HG02840 (cell line): ENCODE measurements at regions not wholly inside any gene's neighbourhood (a gene's known extent, or its start where the extent isn't known, plus 50 kb on each side); places are given as distances from the start of the nearest gene placed in this dataset.
"Not testable (repeated sequence)": the region's sequence is repeated elsewhere in the genome, so short reads cannot be mapped to it uniquely, and the experiment has no call there.

Experiments
- ATAC-seq: cut with Tn5 transposase; IDR thresholded peaks from one replicate; pipeline ENCODE4 v1.9.1; 2021; ENCODE audit warnings: mild to moderate bottlenecking, moderate library complexity, moderate number of reproducible peaks; ENCODE audit not compliant: unreplicated experiment, low FRiP score

DNA sequence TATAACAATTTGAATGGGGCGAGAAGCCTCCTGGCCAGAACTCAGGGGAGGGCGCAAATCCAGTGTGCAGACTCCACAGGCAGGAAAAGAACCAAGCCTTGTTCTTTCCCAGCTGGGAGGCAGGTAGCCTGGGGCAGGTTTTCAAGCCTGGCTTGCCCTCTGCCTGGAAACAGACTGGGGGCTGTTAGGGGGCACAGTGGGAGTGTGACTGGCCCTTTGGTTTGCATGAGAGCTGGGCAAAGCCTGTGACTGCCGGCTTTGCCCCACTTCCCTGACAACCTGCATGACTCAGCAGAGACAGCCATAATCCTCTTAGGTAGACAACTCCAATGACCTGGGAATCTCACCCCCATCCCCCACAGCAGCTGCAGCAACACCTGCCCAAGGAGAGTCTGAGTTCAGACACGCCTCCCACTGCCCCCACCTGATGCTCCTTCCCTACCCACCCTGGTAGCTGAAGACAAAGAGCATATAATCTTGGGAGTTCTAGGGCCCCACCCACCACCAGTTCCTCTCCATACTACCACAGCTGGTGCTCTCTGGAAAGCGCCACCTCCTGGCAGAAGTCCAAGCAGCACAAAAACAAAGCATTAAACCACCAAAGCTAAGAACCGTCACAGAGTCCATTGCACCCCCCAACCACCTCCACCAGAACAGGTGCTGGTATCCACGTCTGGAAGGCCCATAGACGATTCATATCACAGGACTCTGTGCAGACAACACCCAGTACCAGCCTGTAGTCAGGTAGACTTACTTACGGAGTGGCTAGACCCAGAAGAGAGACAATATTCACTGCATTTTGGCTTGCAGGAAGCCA, 402.5 kb downstream of the STK39 start:
- ATAC-seq = no peak

DNA sequence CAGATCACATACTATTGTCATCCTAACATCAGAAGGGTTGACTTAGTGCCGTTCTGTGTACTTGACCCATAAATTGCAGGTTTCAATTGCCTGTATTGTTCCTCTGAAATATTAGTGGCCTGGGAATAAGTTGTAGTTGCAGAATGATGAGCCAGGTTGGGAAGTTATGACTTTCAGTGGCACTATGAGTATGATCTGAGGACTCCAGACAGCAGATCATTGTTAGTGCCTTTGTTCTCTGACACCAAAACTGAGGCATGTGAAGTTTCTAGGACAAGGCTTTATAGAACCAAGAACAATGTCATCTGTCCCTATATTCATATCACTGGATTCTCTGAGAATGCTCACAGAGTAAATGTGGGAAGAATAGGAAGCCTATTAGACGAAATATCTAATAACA, 403.7 kb downstream of the STK39 start:
- no peak for ATAC-seq

DNA sequence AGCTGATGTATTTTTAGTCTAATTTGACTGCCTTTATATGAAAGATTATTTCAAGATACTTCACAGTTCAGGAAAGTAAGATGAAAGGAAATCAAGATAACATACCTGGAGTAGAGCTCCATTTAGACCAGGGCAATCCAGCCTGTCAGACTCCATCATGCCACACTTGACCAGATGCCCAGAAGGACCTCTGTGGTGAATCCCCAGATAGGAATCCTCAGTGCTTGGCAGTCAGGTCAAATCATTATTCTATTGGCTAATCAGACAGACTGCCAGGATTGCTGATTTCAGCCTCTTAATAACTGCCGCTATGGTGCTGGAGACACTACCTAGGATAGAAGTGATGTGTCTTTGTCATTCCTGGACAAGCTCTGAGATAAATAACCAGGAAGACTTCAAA, 404.2 kb downstream of the STK39 start:
- no peak for ATAC-seq

DNA sequence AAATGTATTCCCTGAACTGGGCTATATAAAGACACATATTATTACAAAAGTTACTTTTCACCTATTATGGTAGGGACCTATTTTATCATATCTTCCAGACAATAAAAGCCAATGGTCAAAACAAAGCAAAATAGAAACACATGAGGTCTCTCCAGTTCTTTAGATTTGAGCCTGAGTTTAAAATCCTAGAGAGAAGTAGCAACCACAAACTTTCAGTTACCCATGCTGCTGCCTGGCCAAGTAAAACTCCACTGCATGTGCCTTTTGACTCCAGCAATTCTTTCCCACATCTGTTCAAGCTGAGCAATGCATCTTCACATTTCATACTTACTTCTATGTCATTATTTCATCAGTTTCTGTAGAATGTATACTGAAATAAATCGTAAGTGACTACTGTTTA, 405.3 kb downstream of the STK39 start:
- no peak for ATAC-seq

DNA sequence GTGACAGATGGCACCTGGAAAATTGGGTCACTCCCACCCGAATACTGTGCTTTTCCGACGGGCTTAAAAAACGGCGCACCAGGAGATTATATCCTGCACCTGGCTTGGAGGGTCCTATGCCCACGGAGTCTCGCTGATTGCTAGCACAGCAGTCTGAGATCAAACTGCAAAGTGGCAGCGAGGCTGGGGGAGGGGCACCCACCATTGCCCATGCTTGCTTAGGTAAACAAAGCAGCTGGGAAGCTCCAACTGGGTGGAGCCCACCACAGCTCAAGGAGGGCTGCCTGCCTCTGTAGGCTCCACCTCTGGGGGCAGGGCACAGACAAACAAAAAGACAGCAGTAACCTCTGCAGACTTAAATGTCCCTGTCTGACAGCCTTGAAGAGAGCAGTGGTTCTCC, 412.1 kb downstream of the STK39 start:
- not testable (repeated sequence) for ATAC-seq

DNA sequence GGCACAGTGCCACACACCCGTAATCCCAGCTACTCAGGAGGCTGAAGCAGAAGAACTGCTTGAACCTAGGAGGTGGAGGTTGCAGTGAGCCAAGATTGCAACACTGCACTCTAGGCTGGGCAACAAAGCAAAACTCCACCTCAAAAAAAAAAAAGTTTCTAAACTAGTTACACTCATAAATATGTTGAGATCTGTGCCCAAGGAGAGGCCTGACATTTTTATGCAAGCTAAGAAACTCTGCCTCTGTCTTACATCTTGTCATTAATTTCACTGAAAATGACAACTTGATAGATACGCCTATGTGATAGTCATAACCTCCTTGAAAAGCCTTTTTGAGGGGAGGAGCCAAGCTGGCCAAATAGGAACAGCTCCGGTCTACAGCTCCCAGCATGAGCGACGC, 412.7 kb downstream of the STK39 start:
- ATAC-seq = no peak

DNA sequence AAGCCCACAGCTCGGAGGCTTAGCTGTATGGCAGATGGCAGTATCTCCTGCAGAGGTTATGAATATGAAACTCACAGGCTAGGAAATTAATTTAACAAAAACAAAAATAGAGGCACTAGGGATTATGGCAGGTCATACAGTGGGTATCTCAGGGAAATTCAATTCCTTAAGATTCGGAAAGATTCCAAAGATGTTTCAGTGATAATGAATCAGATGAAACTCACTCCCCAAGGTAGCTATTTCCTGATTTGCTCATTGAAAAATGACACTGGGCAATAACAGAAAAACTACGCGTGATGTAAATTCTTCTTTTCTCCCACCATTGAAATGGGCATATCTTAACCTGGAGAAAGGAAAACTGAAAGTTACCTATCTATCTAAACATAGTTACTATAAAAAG, 414.1 kb downstream of the STK39 start:
- ATAC-seq = no peak

DNA sequence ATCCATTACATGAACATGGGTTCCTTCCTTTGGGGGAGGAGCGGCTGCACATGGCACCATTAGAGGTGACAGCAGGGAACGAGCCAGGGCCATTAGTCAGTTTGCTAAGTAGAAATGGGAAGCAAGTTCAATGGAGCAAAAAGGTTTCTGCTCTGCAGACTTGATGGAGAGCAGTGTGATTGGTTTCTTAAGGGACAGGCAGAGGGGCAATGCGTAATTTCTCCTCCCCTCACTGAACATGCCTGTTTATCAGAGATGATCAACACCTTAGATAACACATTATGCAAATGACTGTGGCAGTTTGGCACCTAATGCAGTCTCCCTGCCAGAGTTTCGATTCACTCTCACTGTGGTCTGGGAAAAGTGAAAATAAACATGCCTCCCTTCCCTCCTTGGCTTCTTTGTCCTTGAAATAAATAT, 414.5 kb downstream of the STK39 start:
- ATAC-seq = no peak

DNA sequence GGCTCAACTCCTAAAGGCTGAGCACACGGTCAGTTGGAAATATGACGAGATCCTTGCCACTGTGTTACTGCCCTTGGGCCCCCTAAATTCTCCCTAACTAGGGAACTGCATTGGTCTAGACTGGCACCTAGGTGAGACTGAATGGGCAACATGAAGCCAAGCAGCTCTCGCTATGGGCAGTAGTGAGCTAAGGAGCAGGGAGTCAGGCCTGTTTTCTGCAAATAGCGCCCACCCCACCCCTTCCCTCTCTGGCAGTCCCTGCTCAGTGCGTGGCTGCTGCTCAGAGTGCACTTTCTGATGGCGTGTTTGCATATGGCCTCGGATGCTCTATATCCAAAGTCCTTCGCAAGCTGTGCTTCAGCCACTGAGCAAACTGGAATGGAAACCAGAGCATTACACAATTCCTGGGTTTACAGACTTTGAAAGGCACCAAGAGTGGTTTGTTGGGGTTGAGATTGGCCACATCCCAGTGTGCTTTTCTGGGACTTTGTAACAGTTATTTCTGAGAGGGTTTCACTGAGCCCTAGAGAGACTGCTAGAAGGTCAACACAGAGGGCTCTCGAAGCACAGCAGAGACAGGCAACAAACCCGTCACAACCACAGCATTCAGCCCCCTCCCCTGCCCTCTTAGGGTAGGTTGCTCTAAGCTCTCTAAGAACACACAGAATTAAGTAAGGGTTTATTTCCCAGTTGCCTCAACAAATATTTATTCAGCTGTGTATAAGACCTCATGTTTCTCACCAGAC, 419.9 kb downstream of the STK39 start:
- no peak for ATAC-seq

DNA sequence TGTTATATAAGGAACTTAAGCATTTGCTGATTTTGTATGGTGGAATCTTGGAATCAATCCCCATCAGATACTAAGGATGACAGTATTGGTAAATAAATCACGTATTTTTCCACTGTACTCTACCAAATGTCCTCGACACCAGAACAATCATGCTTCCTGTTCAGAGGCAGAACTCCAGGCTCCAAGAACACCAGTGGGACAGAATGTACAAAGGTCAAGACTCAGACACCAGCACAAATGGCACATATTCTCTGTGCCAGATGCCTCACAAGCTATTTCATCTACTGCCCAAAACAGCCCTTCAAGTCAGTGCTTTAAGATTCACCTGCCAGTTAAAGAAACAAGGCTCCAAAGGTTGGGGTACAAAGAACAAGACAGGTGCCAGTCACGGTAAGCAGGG, 420.5 kb downstream of the STK39 start:
- no peak for ATAC-seq

DNA sequence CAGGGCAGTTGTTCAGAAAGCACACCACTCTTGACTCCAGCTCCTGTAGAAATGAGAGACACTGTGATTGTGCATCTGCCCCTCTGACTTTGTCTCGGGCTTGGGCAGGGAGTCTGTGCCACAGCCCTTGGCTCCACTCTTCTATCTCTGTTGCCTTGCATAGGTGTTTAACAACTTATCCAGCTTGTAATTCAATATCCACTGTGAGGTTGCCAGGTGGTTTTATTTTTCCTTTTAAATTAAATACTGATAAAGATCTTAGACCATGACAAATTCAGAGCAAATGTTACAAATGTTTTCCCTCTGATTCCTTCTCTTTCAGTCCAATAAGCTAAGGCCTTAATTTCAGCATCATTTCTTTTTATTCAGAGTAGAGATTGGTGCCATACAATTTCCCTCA, 421.7 kb downstream of the STK39 start:
- no peak for ATAC-seq

DNA sequence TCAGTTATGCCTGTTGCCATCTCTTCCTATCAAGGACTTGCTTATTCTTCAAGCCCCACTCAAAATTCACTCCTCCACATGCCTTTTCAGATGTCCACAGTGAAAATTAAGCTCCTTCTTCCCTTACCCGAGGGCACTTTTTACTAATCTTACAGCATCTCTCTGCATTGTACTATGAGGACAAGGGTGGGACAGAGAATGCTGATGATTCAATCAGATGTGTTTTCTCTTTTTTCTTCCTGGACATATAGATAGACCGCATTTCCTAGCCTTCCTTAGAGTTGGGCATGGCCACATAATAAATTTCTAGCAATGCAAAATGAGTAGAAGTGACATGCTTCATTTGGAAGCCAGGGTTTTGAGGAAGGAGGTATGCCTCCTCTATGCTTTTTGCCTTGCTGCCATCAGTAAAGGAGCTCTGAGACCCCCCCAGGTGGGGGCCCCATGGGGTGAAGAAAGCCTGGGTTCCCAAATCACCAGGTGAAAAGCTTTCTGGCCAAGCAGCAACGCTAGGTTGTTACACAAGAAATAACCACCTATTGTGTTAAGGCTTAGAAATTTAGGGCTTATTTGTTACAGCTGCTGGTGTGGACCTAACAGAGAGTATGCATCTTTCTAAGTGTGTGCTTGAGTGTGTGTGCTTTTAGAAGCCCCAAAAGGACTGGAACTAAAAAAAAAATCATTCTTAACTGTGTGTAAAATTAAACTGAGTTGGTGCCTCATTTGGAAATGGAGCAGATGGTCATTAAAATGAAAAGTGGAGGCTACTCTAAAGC, 424.5 kb downstream of the STK39 start:
- no peak for ATAC-seq

DNA sequence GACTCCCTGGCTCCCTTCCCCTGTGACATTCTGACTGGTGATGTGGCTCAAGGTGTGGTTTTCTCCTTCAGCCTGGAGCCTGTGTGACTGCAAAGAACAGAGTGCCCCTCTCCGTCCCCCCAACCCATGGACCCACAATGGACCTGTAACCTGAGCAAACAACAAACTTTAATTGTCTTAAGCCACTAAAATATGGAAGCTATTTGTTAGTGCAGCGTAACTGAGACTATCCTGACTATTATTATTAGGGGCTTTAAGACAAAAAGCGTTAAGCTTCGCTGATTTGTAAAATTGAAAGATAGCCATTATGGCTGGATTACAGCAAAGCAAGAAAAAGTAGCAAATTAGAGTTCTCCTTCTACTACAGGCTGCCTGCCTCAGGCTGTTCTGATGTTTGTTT, 426.9 kb downstream of the STK39 start:
- no peak for ATAC-seq

DNA sequence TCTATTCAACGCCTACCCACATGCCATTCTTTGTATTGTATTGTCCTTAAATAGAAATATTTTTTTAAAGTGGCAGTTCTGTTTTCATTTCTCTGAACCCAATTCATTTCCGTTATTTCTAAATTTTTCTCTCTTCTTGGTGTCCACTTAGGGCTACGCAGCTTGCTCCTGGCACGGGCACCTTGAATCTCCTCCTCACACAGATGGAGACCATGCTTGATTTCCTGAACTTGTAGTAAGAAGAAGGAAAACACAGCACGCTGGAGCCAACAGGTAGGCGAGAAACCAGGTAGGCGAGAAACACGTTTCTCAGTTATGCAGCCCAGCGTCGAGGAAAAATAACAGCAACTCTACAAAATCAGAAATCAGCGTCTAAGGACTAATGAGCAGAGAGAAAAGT, 428.9 kb downstream of the STK39 start:
- ATAC-seq = no peak

DNA sequence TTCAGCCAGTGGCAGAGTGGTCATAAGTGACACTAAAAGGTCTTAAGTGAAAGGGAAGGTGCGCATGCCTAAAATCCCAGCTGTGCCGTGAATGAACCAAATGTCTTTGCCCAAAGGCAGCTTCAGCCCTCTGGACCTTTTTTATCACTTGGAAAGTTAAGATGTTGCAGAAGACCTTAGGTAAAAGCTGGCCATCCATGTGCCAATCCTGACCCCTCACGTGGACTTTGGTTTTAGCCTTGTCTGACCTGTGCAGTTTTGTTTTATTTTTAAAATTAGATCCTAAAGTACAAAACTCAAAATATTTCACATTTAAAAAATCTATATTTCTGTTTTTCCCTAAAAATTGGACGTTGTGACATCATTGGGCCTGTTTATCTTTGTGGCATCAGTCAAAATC, 429.5 kb downstream of the STK39 start:
- no peak for ATAC-seq

DNA sequence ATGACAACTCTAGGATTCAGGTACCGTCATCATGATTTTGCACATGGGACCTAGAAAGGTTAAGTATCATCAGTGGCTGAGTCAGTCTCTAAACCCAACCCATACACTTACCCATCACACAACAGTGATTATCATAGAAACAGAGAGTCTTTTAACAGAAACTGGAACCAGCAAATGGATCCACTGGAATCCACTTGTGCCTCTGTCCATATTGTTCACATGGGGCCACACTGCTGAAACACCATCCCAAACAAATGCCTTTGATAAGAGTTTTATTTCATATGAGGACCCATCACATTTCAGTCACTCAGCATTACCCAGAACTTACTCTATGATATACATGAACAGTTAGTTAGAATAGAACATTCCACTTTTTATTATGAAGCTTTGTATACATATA, 430.0 kb downstream of the STK39 start:
- no peak for ATAC-seq

DNA sequence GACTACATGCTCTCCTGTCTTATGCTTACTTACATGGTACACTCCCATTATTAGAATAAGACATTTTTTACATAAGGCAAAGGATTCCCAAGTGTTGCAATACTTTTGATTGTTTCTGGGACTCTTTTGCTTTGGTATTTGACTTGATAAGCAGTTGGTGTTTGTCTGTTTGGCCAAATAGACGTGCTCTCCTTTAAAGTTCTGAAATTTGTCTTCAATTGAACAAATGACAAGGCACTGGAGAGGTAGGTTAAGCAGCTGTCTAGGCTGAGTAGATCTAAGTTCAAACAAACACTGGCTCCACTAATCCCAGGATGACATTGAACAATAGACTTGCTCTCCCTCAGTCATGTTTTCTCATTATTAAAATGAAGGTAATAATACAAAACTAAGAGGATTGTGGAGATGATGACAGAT, 430.5 kb downstream of the STK39 start:
- no peak for ATAC-seq

DNA sequence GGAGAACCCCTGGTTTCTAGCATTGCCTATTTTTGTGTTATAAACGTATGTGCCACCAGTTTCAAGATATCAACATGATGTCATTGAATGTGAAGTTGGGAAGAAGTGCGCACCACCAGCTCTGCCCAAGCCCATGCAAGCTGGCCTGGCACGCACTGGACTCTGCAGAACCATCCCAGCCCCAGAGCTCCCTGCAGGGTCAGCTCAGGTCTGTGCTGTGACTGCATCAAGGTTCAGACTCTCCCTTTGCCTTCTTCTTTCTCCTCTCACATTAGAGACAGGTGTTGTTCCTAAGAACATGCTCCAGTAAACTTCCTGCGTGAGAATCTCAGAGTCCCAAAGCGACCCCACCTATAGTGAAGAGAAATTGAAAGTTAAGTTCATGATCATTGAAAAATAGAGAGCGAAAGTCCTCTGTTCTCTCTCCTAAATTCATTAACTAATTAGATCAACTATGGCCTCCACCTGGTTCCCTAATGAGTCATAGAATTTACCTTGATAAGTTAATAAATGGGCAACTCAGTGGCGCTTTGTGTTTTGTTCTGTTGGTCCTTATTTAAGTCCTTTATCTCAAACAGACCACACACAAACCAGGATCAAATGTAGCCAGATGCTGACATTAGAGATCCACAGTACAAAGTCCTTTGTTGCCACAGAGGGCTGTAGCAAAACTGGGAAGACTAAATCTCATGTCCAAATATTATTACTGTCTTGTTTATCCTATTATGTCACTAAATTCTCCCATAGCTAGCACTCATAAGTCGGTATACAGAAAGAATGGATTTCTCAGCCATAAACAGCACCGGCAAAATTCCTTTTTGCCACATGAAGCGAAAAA, 432.3 kb downstream of the STK39 start:
- ATAC-seq = no peak

DNA sequence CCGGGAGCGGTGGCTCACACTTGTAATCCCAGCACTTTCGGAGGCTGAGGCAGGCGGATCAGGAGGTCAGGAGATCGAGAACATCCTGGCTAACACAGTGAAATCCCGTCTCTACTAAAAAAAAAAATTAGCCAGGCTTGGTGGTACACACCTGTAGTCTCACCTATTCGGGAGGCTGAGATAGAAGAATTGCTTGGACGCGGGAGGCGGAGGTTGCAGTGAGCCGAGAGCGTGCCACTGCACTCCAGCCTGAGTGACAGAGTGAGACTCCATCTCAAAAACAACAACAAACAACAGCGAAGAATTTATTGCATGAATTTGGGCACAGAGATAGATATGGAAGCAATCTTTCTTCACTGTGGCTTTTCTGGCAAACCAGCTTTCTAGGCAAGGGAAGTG, 432.9 kb downstream of the STK39 start:
- not testable (repeated sequence) for ATAC-seq

DNA sequence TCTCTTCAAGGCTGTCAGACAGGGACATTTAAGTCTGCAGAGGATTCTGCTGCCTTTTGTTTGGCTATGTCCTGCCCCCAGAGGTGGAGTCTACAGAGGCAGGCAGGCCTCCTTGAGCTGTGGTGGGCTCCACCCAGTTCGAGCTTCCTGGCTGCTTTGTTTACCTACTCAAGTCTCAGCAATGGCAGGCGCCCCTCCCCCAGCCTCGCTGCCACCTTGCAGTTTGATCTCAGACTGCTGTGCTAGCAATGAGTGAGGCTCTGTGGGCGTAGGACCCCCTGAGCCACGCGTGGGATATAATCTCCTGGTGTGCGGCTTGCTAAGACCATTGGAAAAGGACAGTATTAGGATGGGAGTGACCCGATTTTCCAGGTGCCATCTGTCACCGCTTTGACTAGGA, 437.6 kb downstream of the STK39 start:
- not testable (repeated sequence) for ATAC-seq
